NOMO-1 (cell line): ENCODE measurements at regions not wholly inside any gene's neighbourhood (a gene's known extent, or its start where the extent isn't known, plus 50 kb on each side); places are given as distances from the start of the nearest gene placed in this dataset.
"Not testable (repeated sequence)": the region's sequence is repeated elsewhere in the genome, so short reads cannot be mapped to it uniquely, and the experiment has no call there.

Experiments
- DNase-seq, 2 experiments: peaks; one replicate each; lab custom pipeline; 2025; ENCODE audit not compliant: unreplicated experiment in 2 of 2; lab: John Stamatoyannopoulos, UW

GRCh38 chr16:66121466-66121865 is 245.0 kb upstream of the CDH5 start:
- no peak for DNase-seq

DNA sequence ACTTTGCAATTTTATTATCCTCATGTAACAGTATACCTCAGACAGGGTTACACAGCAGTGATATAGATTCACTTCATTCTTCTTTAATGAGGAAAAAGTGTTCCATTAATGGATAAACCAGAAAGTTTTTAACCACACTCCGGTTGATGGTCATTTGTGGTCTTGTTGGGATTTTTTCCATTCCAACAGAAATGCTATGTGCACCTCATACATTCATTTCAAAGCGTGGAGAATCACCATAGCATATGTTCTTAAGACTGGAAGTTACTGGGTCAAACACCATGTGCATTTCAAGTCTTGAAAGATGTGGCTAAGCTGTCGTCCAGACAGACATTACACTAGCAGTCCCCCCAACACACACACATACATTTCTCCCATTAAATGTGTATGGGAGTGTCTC is 245.8 kb upstream of the CDH5 start:
- no peak for DNase-seq

DNA sequence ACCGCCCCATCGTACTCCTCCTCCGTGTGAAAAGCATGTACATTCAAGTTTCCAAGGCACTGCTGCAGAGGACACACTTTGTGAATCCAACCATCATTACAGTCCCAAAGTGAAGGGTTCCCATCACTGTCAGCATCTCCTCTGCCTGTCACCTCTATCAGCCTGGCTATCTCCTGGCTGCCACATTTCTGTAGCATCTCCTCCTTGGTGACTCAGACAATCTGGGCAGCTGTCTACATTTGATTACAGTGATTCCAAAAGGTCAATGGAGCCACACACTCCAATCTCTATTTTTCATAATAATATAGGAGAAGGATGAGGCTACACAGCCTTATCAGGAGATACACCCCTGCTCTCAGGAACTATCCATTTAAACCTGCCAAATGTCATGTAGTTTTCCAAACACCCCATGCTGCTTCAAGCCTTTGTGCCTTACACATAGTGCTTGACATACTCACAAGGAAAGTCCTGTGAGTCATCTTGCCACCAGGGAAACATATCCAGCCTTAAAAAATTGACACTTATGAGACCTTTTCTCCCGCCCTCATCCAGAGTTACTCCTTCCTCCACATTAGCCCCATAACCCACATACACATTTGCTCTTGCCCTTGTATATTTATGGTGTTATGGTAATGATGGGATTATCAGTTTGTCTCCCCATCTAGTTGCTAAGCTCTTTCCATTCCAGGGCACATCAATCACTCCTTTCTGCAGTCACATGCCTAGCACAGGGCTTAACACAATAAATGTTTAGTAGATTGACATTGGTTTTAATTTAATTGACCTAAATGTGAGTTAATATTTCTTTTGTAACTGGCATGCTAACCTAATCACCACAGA is 250.1 kb upstream of the CDH5 start:
- no peak for DNase-seq

GRCh38 chr16:66115373-66115772 is 251.1 kb upstream of the CDH5 start:
- no peak for DNase-seq

- DNase-seq: no peak
Observed at GRCh38 chr16:66113223-66113622, 253.3 kb upstream of the CDH5 start.

DNA sequence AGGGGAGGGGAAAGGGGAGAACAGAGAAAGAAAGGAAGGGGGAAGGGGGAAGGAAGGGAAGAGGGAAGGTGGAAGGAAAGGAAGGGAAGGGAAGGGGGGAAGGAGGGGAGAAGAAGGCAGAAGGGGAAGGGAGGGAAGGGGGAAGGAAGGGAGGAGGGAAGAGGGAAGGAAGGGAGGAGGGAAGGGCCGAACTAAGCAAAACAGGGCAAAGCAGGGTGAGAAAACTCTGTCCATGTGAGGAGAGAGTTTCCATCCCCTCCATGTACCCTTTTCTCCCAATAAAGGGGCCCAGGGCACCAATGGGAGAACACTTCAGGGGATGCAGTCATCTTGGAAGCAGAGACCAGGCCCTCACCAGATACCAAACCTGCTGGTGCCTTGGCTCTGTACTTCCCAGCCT is 256.8 kb upstream of the CDH5 start:
- DNase-seq: no peak

DNA sequence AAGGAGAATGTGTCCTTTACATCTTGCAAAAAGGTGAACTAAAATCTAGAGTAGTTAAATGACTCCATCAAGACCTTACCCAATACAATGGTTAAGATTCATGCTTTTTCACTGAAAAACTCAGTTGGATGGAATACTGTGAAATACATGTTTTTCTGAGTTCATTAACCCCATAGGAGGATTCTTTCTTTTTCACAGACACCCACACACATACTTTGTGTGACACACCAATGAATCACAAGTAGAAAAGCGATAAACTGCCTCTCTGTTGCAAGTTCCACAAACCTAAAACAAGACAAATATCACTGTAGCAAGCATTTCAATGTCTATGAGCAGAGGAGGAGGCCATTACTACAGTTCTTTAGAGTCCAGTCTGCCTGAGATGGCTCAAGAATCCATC is 258.8 kb upstream of the CDH5 start:
- DNase-seq: no peak

DNA sequence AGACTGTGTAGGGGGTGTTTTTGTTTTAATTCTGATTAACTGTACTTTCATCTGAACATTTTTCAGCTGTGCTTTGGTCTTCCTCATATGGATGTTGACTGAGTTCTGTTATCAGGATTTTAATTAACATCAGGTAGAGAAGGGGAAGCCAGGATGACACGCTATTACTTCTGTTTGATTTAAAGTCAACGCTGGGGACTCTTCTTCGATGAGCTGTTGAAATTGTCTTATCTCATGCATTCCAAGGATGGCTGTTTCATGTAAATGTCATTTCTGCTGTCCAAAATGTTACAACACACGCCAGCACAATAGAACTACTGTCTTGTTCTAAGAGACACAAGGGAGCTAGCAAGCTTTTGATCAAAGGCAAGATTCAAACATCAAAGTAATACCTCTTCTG is 263.3 kb upstream of the CDH5 start:
- DNase-seq: no peak

DNA sequence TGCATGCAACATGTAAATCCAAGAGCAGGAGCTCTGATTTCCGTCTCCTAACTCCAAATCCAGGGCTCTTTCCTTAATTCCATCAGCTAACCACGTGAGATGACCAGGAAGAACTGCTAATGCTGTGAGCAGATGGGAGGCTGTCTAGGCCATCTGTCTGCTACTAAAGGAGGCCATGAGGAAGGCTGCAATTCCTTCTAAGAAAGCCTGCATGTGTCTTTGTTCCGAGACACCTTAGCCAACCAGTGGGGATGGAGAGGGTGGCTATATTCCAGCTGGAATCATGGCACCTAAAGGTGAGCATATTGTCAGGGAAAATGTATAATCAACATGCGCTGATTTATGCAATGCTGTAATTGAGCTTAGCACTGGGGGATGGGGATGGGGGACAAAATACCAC is 267.2 kb upstream of the CDH5 start:
- DNase-seq: no peak

DNA sequence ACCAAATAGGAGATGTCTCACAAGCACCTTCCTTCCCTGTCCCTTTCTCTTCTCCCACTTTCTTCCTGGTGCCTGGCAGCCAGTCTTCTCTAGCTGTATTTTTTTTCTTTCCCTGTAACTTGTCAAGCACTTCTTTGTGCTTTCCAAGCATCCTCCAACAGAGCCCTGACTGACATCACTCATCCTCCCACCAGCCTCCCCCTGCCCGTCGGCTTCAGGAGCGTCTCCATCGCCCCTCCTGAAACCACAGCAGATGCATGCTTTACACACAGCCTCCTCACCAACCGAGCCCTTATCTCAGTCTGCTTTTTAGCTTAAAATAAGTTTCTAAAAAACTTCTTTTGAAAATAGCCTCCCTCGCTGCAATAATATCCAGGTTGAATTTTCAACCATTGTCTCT is 268.7 kb upstream of the CDH5 start:
- no peak for DNase-seq

GRCh38 chr16:66095676-66096075 is 270.8 kb upstream of the CDH5 start:
- DNase-seq: no peak

GRCh38 chr16:66093191-66093590 is 273.3 kb upstream of the CDH5 start:
- DNase-seq: no peak

DNA sequence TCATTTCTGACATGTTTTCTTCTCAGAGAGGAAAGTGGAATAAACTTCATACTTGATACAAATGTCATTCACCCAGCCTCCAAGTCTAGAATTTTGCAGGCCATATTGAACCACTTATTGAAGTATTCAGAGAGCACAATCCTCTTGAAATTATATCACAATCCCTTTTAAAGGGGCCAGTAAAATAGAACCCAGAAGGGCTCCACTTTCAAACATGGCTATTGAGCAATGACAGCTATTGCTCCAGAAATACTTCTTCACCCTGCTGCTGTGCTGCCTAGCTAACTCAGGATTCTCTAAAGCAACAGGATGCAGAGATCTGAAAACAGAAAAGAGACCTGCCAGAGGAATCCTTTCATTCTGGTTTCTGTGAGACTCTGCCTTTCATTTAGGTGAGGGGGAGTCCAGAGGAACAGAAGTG is 275.0 kb upstream of the CDH5 start:
- no peak for DNase-seq

DNA sequence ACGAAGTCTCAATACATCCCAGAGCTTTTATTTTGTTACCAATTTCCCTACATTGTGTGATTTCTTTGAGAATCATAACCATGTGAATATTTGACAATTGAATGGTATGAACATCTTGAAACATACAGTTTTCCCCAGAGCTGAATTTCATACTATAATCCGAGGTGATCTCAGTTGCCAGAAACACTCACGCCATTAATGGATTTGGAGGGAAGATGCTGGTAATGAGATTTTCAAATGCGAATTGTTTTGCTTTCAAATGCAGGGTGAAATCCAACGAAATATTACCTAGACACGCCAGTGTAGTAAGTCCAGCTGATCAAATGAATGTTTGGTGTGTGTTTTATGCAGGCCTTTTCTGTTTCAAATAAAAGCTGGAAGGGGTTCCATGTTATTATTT is 277.8 kb upstream of the CDH5 start:
- no peak for DNase-seq

GRCh38 chr16:66087308-66087707 is 279.2 kb upstream of the CDH5 start:
- no peak for DNase-seq

DNA sequence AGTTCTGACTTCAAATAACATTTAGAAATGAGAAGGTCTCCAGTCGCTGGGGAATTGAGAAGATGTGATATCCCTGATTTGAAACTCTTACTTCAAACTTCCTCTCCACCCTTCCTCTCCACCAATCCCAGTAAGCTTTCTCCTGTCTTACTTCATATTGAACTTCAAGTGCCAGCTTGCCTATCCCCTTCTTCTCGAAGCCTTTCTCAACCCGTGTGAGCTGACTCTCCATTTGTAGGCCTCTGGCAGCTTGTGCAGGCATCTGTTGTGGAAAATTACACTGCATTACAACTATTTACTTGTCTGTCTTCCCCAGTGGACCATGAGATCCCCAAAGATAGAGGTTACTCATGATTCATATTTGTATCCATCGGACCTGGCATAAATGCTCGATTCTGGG is 280.8 kb upstream of the CDH5 start:
- DNase-seq: no peak

- DNase-seq: not testable (repeated sequence)
Observed at GRCh38 chr16:66084731-66085130, 281.8 kb upstream of the CDH5 start.

GRCh38 chr16:66084306-66084705 is 282.2 kb upstream of the CDH5 start:
- no peak for DNase-seq

DNA sequence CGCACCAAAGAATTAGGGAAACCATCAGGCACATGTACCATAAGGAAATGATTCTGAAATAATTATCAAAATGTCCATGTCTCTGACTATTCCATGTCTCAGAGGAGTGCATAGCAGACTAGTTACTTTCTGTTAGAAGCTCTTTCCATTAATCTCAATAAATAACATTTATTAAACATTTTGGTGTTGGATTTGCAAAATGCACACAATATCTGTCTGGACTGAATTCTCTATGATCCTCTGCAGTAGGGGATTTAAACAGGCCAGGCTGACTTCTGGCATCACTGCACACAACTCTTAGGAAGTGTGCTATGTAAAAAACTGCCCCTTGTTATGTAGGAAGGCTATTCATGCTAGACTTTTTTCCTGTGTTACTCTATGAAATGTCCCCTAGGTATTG is 283.3 kb upstream of the CDH5 start:
- DNase-seq: no peak

- DNase-seq: no peak
Observed at GRCh38 chr16:66082424-66082823, 284.1 kb upstream of the CDH5 start.

- DNase-seq: no peak
Observed at GRCh38 chr16:66081775-66082366, 284.6 kb upstream of the CDH5 start.

DNA sequence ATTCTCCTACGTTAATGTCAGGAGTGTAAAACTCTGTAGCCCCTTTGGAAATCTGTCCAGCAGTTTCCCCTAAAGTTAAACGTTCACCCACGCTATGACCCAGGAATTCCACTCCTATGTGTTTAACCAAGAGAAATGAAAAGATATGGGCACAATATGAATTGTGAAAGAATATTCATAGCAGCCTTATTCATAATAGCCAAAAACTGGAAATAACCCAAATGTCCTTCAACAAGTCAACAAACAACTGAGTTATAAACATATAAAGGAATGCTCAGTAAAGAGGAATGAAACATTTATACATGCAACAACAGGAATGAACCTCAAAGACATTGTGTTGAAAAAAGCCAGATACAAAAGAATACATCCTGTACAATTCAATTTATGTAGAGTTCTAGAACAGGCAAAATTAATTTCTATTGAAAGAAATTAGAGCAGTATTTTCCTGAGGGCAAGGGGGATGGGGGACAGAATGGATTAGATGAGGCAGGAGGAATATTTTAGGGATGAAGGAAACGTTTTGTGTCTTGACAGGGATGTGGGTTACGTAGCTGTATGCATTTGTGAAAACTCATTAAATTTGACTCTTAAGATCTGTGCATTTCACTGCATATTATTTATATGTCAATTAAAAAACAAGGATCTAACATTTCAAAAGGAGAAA is 286.7 kb upstream of the CDH5 start:
- no peak for DNase-seq
